NCI-H2227 (cell line): ENCODE measurements at regions not wholly inside any gene's neighbourhood (a gene's known extent, or its start where the extent isn't known, plus 50 kb on each side); places are given as distances from the start of the nearest gene placed in this dataset.

ENCODE experiments used
- DNase-seq: peaks from one replicate; lab custom pipeline; 2025; ENCODE audit not compliant: unreplicated experiment; lab: John Stamatoyannopoulos, UW

DNA sequence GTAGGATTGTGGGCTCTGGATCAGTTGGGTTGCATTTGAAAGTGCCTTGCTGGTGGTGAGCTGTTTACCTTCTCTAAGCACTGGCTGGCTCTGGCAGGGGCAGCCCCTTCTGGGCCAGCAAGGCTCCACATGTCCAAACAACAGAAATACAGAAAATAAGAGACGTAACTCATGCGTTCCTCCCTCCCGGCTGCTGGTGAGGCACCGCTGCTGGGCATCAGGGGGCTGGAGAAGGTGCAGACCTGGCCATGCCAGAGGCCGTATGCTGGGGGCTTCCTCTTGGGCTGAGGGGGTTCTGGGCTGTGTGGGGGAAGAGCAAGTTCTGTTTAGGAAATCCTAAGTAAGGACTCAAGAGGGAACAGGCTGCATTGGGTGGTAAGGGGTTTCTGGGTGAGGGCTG is 140.6 kb downstream of the URI1 start:
- no peak for DNase-seq

DNA sequence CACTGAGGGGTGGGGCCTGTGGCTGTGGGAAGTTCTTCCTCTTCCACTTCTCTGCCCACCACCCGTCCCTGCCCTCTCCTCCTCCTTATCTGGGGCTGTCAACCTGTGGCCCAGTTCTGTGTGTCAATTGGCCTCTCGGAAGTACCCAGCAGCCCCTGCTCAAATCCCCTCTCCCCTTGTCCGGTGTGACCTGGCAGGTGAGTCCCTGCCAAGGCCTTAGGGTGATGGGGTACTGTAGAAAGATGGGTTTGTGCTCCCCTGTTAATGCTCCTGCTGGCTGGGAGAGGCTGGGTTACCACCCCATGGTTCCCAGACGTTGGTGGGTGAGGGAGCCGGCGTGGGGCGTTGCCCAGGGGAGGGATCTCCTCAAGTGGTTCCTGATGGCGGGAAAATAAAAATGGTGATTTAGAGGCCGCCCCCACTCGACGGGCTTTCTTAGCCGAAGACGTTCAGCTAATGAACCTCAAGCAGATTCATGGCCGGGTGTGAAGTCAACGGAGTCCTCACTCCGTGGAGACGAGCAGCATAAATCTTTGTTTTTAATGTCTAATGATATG is 141.2 kb downstream of the URI1 start:
- DNase-seq: no peak

DNA sequence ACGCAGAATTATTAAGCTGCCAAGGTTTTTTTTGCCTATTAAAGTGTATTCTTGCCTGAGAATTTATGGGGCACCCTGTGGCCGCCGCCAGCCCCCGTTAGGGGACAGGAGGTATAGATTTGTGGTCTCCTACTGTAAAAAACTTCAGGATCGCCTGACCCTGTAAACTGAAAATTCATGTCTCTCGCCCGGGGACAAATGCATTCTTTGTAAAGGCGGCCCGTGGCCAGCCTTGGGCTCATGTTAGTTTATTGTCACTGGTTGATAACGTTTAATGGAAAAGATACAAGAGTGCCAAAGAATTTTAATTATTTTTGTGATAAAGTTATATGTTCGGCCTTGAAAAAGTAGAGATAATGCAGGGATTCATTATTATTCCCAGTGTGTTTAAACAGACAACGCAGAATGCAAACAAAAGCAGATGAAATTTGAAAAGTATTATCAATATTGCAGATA is 141.7 kb downstream of the URI1 start:
- no peak for DNase-seq

DNA sequence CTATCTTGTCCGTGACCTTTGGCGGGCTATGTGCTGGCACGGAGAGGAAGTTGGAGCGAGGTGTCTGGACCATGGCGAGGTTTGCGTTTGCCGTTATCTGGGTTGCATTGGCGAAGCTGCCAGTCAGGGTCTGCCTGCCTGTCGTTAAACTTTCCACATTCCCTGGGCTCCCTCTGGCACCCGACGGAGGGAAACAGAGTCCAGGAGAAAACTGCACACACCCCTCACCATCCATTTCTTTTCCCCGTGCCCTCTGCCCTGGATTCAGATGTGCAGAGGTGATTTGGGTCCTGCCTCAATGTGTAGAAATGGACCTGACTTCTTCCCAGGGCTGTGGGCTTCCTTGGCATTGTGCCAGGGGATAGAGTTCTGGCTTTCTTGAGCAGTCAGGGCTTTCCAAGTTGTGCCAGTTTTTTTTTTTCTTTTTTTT is 142.4 kb downstream of the URI1 start:
- no peak for DNase-seq

DNA sequence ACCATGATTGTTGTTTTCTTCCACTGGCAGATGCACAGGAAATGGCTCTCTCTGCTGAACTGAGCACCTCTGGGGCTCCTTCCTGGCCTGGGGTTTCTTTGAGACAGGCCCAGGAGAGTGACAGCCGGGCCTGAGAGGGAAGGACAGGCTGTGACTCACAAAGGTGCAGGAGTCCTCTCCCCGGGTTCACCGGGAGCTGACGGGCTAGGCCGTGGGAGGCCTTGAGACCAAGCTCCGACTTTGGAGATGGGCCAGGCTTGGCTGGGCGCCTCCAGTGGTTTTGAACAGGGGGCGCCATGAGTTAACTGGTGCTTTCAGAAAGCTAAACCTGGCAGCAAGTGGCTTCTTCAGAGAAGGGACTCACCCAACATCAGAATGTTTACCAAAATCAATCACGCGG is 143.4 kb downstream of the URI1 start:
- DNase-seq: no peak

DNA sequence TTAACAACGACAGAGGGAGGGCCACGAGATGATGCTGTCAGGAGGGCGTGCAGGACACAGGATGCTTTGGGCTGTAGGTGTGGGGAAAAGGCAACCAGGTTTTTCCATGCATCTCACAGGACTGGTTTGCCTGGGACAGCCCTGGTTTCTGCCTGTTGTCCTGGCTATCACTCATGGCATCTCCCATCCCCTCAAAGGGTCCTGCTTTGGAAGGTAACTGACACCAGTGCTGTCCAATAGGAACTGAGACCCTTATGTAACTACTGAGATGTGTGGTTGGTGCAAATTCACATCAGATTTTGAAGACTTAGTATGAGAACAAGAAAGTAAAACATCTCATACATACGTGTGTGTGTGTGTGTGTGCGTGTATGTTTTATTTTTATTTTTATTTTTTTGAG is 144.2 kb downstream of the URI1 start:
- DNase-seq: no peak

DNA sequence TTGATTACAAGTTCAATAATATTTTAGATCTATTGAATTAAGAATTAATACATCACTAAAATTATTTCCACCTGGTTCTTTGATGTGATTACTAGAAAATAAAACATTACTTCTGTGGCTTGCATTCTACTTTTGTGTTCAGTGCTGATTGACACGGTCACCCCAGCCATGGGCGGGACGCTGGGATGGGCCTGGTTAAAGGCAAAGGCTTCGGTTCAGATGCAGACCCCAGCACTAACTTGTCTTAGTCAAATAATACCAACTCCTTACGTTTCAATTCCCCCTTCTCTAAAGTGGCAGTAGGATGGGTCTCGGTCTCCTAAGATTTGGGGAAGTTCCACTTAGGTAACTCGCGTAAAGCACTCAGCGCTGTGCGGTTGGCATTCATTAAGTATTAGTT is 144.9 kb downstream of the URI1 start:
- DNase-seq: no peak

DNA sequence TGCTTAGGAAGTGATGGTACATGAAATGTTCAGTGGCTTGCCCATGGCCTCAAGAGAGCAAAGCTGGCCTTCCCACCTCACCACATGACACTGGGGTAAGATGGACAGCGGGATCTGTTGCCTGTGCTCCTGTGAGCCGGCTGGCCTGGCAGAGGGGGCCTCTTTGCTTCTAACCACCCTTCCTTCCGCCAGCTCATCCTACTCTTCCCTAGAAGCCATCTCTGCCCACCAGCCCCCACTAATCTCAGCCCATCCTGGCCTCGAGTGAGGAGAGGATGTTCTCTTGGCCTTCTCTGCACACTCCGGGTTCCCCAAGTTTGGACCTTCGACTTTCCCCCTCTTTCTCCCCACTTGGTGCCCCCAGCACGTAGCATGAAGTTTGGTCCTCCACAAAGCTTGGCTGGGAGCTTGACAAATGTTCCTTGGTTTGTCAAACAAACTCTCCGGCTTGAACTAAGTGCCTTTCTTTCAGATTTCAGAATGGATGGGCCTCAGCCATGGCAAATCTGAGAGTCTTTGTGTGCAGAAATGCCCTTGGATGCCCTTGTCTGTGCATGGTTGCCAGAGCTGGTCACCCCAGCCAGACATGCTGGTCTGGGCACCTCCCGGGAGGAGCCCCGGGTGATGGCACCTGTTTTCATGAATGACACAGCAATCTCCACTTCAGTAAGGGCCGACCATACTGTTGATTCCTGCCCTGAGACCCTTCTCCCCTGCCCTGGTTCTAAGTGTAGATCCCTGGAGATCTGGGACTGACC is 145.5 kb downstream of the URI1 start:
- no peak for DNase-seq

DNA sequence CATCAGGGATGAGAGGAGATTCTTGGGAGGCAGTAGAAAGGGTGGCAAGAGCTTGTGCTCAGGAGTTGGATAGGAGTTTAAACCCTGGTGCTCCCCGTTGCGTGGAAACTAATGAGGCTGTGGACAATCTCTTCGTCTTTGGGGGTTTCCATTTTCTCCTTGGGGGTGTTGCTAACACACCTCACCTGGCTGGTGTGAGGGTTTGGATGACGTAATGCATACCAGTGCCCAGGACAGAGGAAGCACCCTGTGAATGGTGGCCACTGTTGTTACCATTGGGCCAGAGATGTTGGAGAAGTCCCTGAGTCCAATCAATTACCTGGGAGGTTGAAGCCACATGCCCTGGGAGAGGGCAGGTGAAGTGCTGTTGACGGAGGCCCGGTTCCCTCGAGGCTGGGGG is 146.5 kb downstream of the URI1 start:
- DNase-seq: no peak

DNA sequence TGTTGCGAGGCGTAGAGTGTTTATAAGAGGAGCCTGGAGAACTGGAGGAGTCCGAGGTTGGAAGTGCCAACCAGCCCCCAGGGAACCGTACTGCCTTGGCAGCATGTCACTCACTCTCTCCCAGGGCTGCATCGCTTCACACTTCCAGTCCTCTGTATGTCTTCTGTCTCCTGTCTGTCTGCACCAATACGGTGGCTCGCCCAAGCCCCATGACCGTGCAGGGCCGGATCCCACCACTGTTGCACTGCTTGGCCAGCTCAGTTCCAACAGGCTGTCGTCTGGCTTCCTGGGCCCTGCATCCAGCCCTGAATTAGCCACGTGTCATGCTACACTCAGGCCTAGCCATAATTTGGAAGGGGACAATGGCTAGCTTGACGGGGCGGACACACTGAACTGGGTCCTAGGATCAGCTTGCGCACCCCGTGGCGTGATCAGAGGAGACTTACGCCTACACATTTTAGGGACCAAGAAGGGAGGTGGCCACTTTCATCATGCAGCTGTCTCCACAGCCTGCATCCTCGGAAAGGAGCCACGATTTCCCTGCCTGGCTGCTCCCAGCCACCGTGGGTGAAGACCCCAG is 147.1 kb downstream of the URI1 start:
- no peak for DNase-seq

DNA sequence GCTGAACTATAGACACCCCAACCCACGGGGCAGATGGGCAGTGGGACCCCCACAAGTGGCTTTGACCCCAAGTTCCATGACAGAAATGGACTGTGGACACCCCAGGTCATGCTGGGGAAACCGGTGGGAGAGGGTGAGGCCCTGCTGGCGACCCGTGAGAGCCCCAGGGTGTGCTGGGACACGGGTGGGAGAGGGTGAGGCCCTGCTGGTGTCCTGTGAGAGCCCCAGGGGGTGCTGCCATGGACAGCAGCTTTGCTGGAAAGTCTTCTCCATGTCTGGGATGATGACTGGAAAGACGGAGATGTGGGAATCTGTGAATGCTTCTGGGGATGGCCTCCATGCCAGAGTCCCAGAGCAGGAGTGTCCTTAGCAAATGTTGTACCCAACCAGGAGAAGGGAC is 148.4 kb downstream of the URI1 start:
- no peak for DNase-seq

DNA sequence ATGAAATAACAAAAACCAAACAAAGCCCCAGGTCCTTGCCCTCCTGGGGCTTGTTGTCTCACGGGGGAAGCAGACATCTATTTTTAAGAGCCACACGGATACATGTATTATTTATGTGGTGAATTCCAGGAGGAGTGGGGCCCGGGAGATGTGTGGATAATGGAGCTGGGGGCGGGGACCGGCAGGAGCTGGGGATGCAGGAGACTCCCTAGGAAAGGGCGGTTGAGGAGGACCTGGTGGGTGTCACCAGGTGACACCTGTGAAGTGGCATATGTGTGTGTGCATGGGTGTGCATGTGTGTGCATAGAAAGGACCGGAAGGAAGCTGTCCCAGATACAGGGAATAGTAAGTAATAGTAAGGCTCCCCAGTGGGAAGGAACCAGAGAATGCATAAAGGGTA is 148.9 kb downstream of the URI1 start:
- no peak for DNase-seq

DNA sequence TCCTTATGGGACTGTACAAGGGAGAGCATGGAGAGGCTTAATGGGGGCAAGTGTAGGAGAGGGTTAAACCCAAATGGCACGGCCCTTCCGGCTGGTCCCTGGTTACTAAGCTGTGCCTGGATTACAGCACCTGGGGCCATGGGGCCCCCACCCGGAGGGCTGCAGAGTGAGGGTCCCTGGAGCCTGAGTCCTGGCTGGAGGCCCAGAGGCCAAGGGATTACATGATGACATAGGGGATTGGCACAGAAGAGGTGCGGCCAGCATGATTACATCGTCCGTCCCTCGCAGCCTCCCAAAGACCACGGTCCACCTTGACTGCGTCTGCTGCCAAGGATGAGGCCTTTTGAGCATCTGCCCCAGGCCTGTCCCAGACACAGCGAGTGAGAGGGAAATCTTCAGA is 149.4 kb downstream of the URI1 start:
- DNase-seq: no peak

DNA sequence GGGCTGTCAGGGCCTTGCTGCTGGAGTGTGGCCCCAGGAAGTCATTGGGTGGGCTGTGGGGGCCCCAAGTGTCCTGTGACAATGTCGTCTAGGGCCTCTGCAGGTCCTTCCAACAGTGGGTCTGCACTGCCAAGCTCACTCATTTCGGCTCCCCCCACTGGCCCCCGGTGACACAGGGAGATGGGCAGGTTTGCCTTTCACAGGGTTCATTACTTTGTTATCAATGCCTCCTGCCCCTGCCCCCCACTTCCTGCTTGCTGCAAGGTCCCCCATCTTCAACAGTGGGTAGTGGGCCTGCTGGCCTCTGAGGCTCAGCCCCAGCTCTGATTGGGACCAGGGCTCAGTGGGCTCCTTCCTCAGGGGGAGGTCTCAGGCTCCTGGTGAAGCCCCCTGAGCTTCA is 149.8 kb downstream of the URI1 start:
- DNase-seq: no peak

DNA sequence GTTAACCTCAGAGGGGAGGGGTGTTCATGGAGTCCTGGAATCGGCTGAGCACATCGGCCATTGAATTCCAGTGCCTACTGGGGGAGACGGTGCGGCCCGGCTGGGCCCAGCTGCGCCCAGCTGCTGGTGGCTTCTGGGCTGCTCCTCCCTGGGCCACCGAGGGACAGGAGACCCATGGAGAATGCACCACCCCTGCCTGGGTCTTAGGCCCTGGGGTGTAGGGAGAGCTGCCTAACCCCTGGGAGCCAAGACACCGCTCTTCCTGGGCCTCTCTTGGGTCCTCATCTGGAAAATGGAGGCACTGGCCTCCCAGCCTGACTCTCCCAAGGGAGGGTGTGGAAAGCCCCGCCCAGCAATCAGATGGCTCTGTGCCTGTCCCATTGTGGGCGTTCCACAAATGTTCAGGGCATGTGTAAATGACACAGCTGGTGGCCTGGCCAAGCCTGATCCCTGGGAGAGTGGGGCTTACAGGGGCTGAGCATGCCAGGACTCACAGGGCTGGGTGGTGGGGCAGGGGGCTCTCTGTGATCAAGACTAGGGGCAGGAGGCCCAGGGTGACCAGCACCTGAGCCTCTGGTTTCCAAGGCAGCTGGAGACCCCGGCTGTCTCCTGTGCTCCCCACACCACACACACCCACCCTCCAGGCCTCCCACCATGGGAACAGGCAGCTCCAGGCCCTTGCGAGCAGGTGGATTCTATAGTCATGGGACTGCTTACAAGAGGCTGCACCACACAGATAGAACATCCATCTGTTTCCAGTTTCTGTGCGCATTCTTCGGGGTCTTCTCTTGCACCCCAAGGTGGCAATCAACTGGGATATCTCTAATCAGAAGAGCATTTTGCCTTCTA is 150.9 kb downstream of the URI1 start:
- DNase-seq: peak; percentile 44

DNA sequence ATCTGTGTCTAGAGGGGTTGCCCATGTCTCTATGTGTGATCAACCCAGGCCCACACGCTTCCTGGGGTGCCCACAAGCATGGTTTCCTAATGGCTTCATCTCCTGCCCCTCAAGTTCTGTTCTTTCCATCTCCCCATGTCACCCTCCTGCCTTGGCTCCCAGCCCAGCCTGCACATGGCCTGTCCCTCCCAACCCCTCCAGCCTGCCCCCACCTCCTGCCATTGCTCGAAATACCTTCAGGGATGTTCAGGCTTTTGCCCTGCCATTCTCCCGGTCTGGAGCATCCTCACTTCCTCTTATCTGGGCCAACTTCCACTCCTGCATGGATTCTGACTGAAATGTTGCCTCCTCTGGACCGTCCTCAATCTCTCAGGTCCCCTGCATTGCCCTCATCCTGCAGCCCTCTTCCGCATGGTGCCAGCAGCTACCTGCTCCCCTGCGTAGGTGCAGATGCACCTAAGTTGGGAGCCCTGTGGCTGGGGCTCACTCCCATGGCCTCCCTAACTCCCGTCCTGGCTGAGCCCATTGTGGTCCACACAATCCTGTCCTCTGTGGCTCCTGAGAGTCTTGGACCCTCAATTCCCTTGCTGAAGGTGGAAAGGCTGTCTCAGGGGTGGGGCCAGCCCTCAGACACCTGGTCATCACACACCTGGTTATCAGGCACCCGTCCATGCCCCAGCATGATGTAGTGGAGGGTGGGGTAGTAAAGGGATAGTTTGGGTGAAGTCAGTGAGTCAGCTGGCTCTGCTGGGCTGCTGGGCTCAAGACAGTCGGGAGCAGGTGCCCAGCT is 152.1 kb downstream of the URI1 start:
- no peak for DNase-seq

DNA sequence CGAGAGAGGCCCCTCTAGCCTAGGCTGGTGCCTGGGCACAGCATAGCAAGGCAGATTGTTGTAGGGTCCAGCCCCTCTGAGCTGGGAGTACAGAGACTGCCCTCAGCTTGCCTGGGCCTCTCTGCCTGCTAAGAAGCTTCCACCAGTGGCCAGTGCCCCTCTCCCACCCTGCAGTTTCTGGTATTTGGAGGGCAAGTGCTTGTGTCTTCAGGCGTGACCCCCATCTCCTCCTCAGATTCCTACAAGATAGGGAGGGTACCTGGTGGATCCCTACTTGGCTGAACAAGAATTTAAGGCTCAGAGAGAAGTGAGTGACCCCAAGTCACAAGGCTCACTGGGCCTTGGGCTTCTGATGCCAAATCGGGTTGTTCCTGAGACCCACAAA is 152.7 kb downstream of the URI1 start:
- DNase-seq: no peak

DNA sequence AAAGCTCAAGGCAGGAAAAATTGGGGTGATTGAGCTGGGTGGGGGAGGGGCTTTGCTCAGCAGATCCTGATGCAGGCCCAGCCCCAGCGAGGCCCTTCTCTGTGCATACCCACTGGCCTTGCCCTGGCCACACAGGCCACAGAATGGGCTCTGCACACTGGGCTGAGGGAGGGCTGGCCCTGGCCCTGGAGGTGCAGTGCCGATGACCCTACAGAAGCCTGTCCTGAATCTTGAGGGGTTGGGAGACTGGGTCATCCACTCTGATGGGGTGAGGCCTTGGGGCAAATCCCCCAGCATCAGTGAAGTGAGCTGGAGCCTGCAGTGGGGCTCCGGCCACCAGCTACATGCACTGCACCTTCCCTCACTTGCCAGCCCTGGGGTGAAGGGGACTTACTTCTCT is 153.1 kb downstream of the URI1 start:
- no peak for DNase-seq

DNA sequence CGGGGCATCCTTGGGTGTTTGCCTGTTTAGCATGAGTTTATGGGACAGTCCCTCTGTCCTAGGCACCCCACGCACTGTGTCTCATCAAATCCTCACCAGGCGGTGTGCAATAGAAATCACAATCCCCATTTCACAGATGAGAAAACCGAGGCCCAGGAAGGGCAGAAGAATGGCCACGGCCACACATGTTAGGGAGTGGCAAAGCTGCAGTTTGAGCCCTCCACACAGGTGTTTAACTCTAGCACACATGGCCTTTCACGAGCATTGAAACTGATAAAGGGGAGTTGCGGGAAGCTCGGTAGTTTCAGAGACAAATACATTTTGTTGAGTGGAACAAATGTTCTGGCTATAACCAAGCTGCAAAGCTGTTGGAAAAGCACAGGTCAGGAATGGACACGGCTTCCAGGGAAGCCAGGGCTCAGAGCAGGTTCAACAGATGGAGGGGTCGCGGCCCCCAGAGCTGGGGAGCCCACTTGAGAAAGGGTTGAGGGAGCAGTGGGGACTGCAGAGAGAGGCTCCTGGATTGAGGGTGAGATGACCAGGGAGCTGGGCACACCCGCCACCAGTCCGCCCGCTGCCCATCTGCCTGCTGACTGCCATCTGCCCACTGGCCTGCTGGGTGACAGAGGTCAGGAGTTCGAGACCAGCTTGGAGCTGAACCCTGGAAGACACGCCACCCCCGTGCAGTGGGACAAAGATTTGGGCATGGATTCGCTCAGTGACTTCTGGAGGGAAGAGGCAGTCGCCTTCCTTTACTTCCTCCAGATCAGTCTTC is 154.7 kb downstream of the URI1 start:
- no peak for DNase-seq

DNA sequence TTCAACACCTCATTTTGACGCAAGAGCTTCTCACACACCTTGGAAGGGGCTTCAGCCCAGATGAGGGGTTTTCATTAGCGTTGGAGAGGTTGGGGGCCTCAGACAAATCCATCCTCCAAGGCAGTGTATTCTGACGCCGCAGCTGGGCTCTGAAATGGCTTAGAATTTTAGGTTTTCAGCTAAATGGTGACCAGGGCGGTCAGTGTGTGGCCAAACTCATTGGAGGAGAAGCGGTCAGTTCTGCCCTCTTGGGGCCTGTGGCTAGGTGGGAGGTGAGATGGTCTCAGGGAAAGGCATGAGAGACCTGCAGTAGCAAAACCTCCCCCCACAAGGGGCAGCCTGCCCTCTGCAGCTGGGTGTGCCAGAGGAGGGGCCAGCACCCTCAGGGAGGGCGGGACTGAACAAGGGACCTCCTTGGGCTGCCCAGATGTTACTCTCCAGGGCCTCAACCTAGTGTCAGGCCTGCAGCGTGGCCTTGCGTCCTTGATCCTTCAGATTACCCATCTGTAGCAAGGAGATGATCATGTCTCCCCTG is 155.8 kb downstream of the URI1 start:
- no peak for DNase-seq
